AG04450 (cell line): ENCODE measurements at regions not wholly inside any gene's neighbourhood (a gene's known extent, or its start where the extent isn't known, plus 50 kb on each side); places are given as distances from the start of the nearest gene placed in this dataset.

Source experiments
- CTCF ChIA-PET: fragments of 300-600, 350-600 bp; formaldehyde crosslinking; extraction: SDS; loops from one replicate; lab custom pipeline; 2022; ENCODE audit warnings: antibody characterized with exemption, inconsistent platforms; lab: Charles Lee
- POLR2A ChIA-PET: fragments of 350-600 bp; formaldehyde crosslinking; extraction: SDS; loops from one replicate; lab custom pipeline; 2021; ENCODE audit warnings: antibody characterized with exemption, inconsistent platforms; lab: Yijun Ruan, JAX
- DNase-seq: peaks from one replicate; pipeline ENCODE4 v3.0.0-alpha.2; 2011; ENCODE audit warnings: low read depth, low spot score
- H3K27ac ChIP-seq: one replicate; pipeline ENCODE4 v1.5.1; 2012; ENCODE audit warnings: low read depth, low read length, control low read depth
- H3K27me3 ChIP-seq: one replicate; pipeline ENCODE4 v1.6.0; 2012; ENCODE audit warnings: low read length; ENCODE audit not compliant: control insufficient read depth, insufficient read depth
- H3K4me3 ChIP-seq: 2 replicates; pipeline ENCODE4 v1.5.1; 2011; ENCODE audit warnings: mild to moderate bottlenecking, low read depth, low read length, control low read depth
- H3K9me3 ChIP-seq: 2 replicates; pipeline ENCODE4 v1.5.1; 2012; ENCODE audit warnings: low read length; ENCODE audit not compliant: control insufficient read depth, insufficient read depth
- CTCF ChIP-seq: IDR thresholded peaks from 2 replicates; pipeline ENCODE4 v1.5.1; 2011; ENCODE audit warnings: low read depth, low read length, control low read depth, inconsistent platforms

DNA sequence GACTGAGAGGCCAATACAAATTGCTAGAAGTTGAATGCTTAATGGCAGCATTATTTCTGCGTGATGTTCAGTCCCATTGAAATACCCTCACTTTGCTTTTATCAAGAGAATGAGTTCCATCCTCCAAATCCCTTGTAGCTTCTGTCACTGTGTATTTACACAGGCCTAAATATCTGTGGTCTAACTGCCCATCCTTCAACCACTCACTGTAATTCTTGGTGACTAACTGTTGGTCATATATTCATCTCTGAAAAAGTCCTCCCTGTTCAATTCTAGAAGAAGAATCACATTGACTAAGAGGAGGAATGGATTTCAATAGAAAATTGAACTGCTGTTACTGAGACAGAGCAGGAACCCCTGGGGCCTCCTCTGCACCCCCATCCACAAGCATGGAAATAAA, 74.2 kb upstream of the L3MBTL4 start:
- H3K27me3 ChIP-seq, result no peaks in the 10 kb centered on the region
- H3K27ac ChIP-seq, result no peak overlapping the region
- CTCF ChIA-PET, result interaction anchor here (1.0 kb wide), 1 partner anchor 609 kb away, joined by 3 read pairs; no protein-coding TSS in a partner anchor
- POLR2A ChIA-PET, result no interaction called here
- no peaks in the 10 kb centered on the region for H3K9me3 ChIP-seq
- no peak for TF ChIP-seq CTCF
- H3K4me3 ChIP-seq, result no peak overlapping the region
- no peak for DNase-seq

- CTCF ChIA-PET, result no interaction called here
- DNase-seq, result no peak
- no peak for TF ChIP-seq CTCF
Observed at GRCh38 chr18:6489977-6490376, 75.3 kb upstream of the L3MBTL4 start.

GRCh38 chr18:6493194-6493593, 78.5 kb upstream of the L3MBTL4 start:
- Histone ChIP-seq H3K9me3 (no peaks in the 10 kb centered on the region), H3K27ac (no peak overlapping the region), H3K27me3 (no peaks in the 10 kb centered on the region), H3K4me3 (no peak overlapping the region)
- ChIA-PET POLR2A (no interaction called here), CTCF (interaction anchor here (0.6 kb wide), 1 partner anchor 21 kb away, joined by 3 read pairs; no protein-coding TSS in a partner anchor)
- DNase-seq, result no peak
- TF ChIP-seq CTCF, result no peak

More at GRCh38 chr18:6489977-6490376, 75.3 kb upstream of the L3MBTL4 start:
- H3K9me3 ChIP-seq, result no peaks in the 10 kb centered on the region
- POLR2A ChIA-PET, result no interaction called here
- H3K4me3 ChIP-seq, result no peak overlapping the region
- no peak overlapping the region for H3K27ac ChIP-seq
- no peaks in the 10 kb centered on the region for H3K27me3 ChIP-seq

DNA sequence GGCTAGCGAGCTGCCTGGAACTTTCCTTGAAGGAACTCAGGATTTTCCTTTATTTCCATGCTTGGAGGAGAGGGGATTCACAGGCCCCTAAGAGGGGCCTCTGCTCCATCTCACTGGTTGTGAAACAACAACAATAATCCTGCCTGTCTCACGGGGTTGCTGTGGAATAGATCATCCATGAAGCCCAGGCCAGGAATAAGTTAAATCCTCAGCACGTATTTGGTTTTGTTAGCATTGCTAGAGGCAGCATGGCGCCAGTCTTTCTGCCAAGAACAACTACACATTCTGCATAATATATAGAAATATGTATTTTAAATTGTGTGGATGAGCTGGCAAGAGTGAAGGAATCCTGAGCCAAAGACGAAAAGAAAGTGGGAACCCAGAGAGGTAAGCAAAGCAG, 80.8 kb upstream of the L3MBTL4 start:
- DNase-seq, result no peak
- no peaks in the 10 kb centered on the region for H3K27me3 ChIP-seq
- ChIA-PET CTCF (no interaction called here), POLR2A (no interaction called here)
- no peaks in the 10 kb centered on the region for H3K9me3 ChIP-seq
- no peak for TF ChIP-seq CTCF
- no peak overlapping the region for H3K27ac ChIP-seq
- H3K4me3 ChIP-seq, result no peak overlapping the region

DNA sequence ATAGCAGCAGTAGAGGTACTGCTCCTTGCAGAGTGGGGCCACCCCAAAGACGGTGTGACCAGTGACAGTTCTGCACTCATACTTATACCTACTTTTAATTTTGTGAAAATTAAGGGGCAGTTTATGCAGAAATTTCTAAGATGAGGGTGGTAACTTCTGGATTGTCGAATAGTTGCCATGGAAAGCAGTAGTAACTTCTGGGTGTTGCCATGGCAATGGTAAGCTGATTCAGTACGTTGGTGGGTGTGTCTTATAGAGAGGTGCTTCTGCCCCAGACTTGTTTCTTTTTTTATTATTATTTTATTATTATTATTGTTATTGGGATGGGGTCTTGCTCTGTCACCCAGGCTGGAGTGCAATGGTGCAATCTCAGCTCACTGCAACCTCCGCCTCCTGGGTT, 82.8 kb upstream of the L3MBTL4 start:
- H3K27me3 ChIP-seq, result no peaks in the 10 kb centered on the region
- no peak for TF ChIP-seq CTCF
- H3K27ac ChIP-seq, result no peak overlapping the region
- no peak for DNase-seq
- ChIA-PET POLR2A (no interaction called here), CTCF (no interaction called here)
- no peak overlapping the region for H3K4me3 ChIP-seq
- no peaks in the 10 kb centered on the region for H3K9me3 ChIP-seq
